Skeletal muscle tissue (tissue), 3 donors: ENCODE measurements at regions not wholly inside any gene's neighbourhood (a gene's known extent, or its start where the extent isn't known, plus 50 kb on each side); places are given as distances from the start of the nearest gene placed in this dataset.
"Not testable (repeated sequence)": the region's sequence is repeated elsewhere in the genome, so short reads cannot be mapped to it uniquely, and the experiment has no call there.

ENCODE experiments used
- H3K27ac ChIP-seq: one replicate; pipeline ENCODE4 v1.7.0; 2013; ENCODE audit warnings: mild to moderate bottlenecking, low read depth, low read length, inconsistent platforms
- H3K27me3 ChIP-seq, 3 donors: one replicate each; pipeline ENCODE4 v1.7.0; 2013; ENCODE audit warnings: low read length in 3 of 3; ENCODE audit not compliant: control insufficient read depth in 3 of 3, insufficient read depth in 3 of 3
- H3K36me3 ChIP-seq, 3 donors: one replicate each; pipeline ENCODE4 v1.7.0; 2013; ENCODE audit warnings: low read length in 3 of 3; ENCODE audit not compliant: control insufficient read depth in 3 of 3, insufficient read depth in 3 of 3
- H3K4me1 ChIP-seq, 3 donors: one replicate each; pipeline ENCODE4 v1.7.0; 2013; ENCODE audit warnings: low read length in 3 of 3, mild to moderate bottlenecking in 3 of 3; ENCODE audit not compliant: control insufficient read depth in 3 of 3, insufficient read depth in 3 of 3
- H3K4me3 ChIP-seq, 3 donors: one replicate each; pipeline ENCODE4 v1.7.0; 2013; ENCODE audit warnings: low read length in 3 of 3
- H3K9ac ChIP-seq, 3 donors: one replicate each; pipeline ENCODE4 v1.7.0; 2013; ENCODE audit warnings: low read length in 3 of 3, mild to moderate bottlenecking in 3 of 3, moderate library complexity in 2 of 3, low read depth in 1 of 3
- H3K9me3 ChIP-seq, 3 donors: one replicate each; pipeline ENCODE4 v1.7.0; 2013; ENCODE audit warnings: low read length in 3 of 3; ENCODE audit not compliant: control insufficient read depth in 3 of 3
- donor health status: Osteomylitis.

DNA sequence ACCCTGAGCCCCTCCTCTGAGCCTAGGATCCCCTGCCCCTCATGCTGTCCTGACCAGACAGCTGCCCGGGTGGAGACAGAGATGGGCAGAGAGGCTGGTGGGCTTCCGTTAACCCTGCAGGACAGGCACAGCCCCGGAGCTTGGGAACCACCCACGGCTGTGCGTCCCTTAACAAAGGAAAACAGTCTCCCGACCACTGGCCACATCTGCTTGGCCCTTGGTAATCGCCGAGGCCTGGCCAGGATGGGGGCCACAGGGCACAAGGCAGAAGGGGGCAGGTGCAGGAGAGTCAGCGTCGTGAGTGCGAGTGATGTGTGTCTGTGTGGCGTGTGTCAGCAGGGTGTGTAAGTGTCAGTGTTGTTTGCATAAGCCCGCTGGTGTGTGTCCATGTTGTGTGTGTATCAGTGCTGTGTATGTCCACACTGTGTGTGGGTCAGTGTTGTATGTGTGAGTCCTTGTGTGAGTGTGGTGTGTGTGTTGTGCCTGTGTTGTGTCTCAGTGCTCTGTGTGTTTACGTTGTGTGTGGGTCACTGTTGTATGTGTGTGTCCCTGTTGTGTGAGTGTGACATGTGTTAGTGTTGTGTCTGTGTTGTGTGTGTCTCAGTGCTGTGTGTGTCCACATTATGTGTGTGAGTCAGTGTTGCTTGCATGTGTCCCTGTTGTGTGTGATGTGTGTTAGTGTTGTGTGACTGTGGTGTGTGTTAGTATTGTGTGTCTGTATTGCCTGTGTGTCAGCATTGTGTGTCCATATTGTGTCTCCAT lies 369.5 kb downstream of the BRD1 start:
- Histone ChIP-seq H3K9ac (no peak overlapping the region), H3K27ac (no peak overlapping the region), H3K4me1 (no peaks in the 10 kb centered on the region), H3K36me3 (no peaks in the 10 kb centered on the region), H3K4me3 (no peak overlapping the region), H3K9me3 (no peaks in the 10 kb centered on the region), H3K27me3 (peaks cover 21 to 54% (median 26%) of the 10 kb centered on the region in 3 donors)

- H3K4me3 ChIP-seq = no peak overlapping the region
- H3K9me3 ChIP-seq = no peaks in the 10 kb centered on the region
- peaks cover 21 to 48% (median 26%) of the 10 kb centered on the region in 3 donors for H3K27me3 ChIP-seq
- H3K27ac ChIP-seq = no peak overlapping the region
- H3K4me1 ChIP-seq = no peaks in the 10 kb centered on the region
- H3K9ac ChIP-seq = no peak overlapping the region
- no peaks in the 10 kb centered on the region for H3K36me3 ChIP-seq
Measured at GRCh38 chr22:49457146-49457545, 370.5 kb downstream of the BRD1 start.

- peaks cover 22 to 51% (median 32%) of the 10 kb centered on the region in 3 donors for H3K27me3 ChIP-seq
- no peaks in the 10 kb centered on the region for H3K9me3 ChIP-seq
- no peaks in the 10 kb centered on the region for H3K4me1 ChIP-seq
- no peak overlapping the region for H3K9ac ChIP-seq
- no peaks in the 10 kb centered on the region for H3K36me3 ChIP-seq
- no peak overlapping the region for H3K27ac ChIP-seq
- no peak overlapping the region for H3K4me3 ChIP-seq
Measured at GRCh38 chr22:49455595-49455994, 372.1 kb downstream of the BRD1 start.

DNA sequence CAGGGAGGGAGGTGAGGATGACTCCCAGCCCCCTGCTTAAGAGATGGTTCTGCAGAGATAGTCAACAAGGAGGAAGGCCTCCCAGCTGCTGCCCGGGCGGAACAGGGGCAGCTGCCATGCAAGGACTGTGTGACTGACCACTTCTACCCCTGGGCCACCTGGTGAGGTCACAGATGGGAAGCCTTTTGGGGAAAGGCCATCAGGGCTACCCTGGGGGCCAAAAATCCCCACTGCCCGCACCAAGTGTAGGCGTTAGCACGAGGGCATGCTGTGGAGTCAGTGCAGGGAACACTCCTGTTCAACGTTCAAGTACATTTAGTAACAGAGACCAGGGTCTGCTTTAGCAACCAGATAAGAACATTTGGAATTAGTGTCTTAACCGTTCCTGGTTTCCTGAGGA lies 372.9 kb downstream of the BRD1 start:
- no peak overlapping the region for H3K27ac ChIP-seq
- peaks cover 22 to 58% (median 38%) of the 10 kb centered on the region in 3 donors for H3K27me3 ChIP-seq
- H3K9me3 ChIP-seq = no peaks in the 10 kb centered on the region
- no peak overlapping the region for H3K4me3 ChIP-seq
- no peak overlapping the region for H3K9ac ChIP-seq
- no peaks in the 10 kb centered on the region for H3K36me3 ChIP-seq
- no peaks in the 10 kb centered on the region for H3K4me1 ChIP-seq

- Histone ChIP-seq H3K27me3 (peaks cover 25 to 58% (median 41%) of the 10 kb centered on the region in 3 donors), H3K27ac (no peak overlapping the region), H3K9ac (no peak overlapping the region), H3K36me3 (no peaks in the 10 kb centered on the region), H3K4me3 (no peak overlapping the region), H3K9me3 (no peaks in the 10 kb centered on the region), H3K4me1 (no peaks in the 10 kb centered on the region)
Measured at GRCh38 chr22:49453771-49454170, 373.9 kb downstream of the BRD1 start.

DNA sequence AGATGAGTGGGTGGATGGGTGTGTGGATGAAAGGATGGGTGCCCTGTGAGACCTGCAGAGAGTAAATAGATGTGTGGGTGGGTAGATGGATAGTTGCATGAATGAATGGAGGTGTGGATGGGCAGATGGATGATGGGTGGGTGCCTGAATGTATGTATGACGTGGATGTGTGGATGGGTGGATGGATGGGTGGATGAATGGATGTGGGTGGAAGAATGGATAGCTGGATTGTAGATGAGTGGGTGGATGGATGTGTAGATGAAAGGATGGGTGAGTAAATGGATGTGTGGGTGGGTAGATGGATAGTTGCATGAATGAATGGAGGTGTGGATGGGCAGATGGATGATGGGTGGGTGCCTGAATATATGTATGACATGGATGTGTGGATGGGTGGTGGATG lies 374.7 kb downstream of the BRD1 start:
- not testable (repeated sequence) for H3K36me3 ChIP-seq, H3K9me3 ChIP-seq, H3K27ac ChIP-seq, H3K4me3 ChIP-seq, H3K9ac ChIP-seq, H3K4me1 ChIP-seq
- H3K27me3 ChIP-seq = peaks cover 23 to 59% (median 40%) of the 10 kb centered on the region in 3 donors

- H3K27ac ChIP-seq = no peak overlapping the region
- H3K4me1 ChIP-seq = no peaks in the 10 kb centered on the region
- peaks cover 22 to 60% (median 40%) of the 10 kb centered on the region in 3 donors for H3K27me3 ChIP-seq
- no peak overlapping the region for H3K9ac ChIP-seq
- no peaks in the 10 kb centered on the region for H3K36me3 ChIP-seq
- H3K4me3 ChIP-seq = no peak overlapping the region
- H3K9me3 ChIP-seq = no peaks in the 10 kb centered on the region
Measured at GRCh38 chr22:49452362-49452946, 375.2 kb downstream of the BRD1 start.

DNA sequence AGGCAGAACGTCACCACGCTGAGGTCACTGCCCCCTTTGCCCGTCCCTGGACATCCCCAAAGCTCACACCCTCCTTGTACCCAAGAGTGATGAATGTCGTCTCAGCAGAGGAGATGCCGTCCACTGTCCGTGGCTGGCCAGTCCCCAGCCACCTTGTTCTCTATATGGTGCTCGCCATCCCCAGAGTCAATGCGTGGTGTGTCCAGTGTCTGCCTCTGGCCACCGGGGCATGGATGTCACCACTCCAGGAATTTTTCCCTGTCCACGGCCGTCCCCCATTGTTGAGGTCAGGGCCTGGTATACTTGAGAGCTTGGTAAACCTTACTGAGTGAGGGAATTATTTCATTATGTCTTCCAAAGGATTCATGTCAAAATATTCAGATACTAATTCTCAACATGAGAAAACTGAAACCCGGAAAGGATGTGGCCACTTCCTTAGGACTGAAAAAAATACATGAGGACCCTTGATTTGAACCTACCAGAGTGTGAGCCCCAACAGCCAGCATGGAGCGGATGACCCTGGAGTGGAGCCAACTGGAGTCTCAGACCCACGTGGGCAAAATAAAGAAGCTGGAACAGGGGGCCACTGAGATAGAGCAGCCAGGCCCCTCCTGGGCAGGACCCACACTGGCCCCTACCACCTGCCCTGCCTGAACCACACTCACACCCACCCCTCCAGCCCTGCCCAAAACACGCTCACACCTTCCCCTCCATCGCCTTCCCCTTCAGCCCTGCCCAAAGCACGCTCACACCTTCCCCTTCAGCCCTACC lies 376.4 kb downstream of the BRD1 start:
- Histone ChIP-seq H3K27me3 (peaks cover 22 to 65% (median 40%) of the 10 kb centered on the region in 3 donors), H3K27ac (no peak overlapping the region), H3K9me3 (no peaks in the 10 kb centered on the region), H3K9ac (no peak overlapping the region), H3K4me3 (no peak overlapping the region), H3K4me1 (no peaks in the 10 kb centered on the region), H3K36me3 (no peaks in the 10 kb centered on the region)

DNA sequence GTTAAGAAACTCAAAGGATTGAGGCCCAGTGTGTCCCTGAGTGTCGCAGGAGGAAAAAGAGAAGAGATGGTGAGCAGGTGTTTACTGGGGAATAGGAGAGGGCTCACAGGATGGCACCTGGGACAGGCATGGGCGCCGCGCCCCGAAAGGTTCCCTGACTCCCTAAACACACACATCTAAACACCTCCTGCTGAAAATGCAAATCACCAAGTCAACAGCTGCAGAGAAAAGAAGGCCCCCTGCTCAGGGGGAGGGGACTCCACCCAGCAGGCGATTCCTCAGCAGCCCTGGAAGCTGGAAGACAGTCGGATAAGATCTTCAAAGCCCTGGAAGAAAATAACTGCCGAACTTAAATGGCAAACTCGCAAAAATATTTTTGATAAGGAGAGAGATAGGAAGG lies 377.2 kb downstream of the BRD1 start:
- no peak overlapping the region for H3K9ac ChIP-seq
- H3K9me3 ChIP-seq = no peaks in the 10 kb centered on the region
- H3K4me1 ChIP-seq = no peaks in the 10 kb centered on the region
- H3K4me3 ChIP-seq = no peak overlapping the region
- H3K27me3 ChIP-seq = peaks cover 21 to 59% (median 35%) of the 10 kb centered on the region in 3 donors
- H3K27ac ChIP-seq = no peak overlapping the region
- H3K36me3 ChIP-seq = no peaks in the 10 kb centered on the region
